HCT116 (cell line): ENCODE measurements at regions not wholly inside any gene's neighbourhood (a gene's known extent, or its start where the extent isn't known, plus 50 kb on each side); places are given as distances from the start of the nearest gene placed in this dataset.

Source experiments
- POLR2A ChIP-seq: IDR thresholded peaks from 2 replicates; pipeline ENCODE4 v1.7.0; 2011; ENCODE audit warnings: borderline replicate concordance; ENCODE audit not compliant: insufficient read depth, insufficient read length; ENCODE audit errors: extremely low read depth
- POLR2AphosphoS5 ChIP-seq: IDR thresholded peaks from 2 replicates; pipeline ENCODE4 v1.6.1; 2011; ENCODE audit warnings: mild to moderate bottlenecking, low read depth, low read length, moderate library complexity
- RAD21 ChIP-seq: IDR thresholded peaks from 2 replicates; pipeline ENCODE4 v1.6.1; 2012; ENCODE audit warnings: low read depth, mild to moderate bottlenecking
- SP1 ChIP-seq: IDR thresholded peaks from 2 replicates; pipeline ENCODE4 v1.6.1; 2012; ENCODE audit warnings: low read depth
- SRF ChIP-seq: IDR thresholded peaks from 2 replicates; pipeline ENCODE4 v1.6.1; 2012; ENCODE audit warnings: low read depth
- TF ChIP-seq, protein P1 (sequence below): IDR thresholded peaks from 2 replicates; pipeline ENCODE4 v1.6.1; 2012; ENCODE audit warnings: low read depth
- TF ChIP-seq, protein P2 (sequence below), 3 experiments: fragments of 200-600 bp in 1 of 3; sonication (generic) in 1 of 3; IDR thresholded peaks in 2 of 3; conservative IDR thresholded peaks in 1 of 3; 2 replicates each; pipeline ENCODE4 v1.5.1; 2012 to 2017; ENCODE audit warnings: low read depth in 2 of 3, low read length in 2 of 3, antibody characterized with exemption in 1 of 3, borderline replicate concordance in 1 of 3, control low read depth in 1 of 3, mild to moderate bottlenecking in 1 of 3, mixed read lengths in 1 of 3, mixed run types in 1 of 3, moderate library complexity in 1 of 3; ENCODE audit not compliant: insufficient read depth in 1 of 3
- TF ChIP-seq, protein P3 (sequence below): IDR thresholded peaks from 2 replicates; pipeline ENCODE4 v1.6.1; 2011; ENCODE audit warnings: mild to moderate bottlenecking, low read length, moderate library complexity; ENCODE audit not compliant: insufficient replicate concordance; ENCODE audit errors: extremely low read depth

DNA sequence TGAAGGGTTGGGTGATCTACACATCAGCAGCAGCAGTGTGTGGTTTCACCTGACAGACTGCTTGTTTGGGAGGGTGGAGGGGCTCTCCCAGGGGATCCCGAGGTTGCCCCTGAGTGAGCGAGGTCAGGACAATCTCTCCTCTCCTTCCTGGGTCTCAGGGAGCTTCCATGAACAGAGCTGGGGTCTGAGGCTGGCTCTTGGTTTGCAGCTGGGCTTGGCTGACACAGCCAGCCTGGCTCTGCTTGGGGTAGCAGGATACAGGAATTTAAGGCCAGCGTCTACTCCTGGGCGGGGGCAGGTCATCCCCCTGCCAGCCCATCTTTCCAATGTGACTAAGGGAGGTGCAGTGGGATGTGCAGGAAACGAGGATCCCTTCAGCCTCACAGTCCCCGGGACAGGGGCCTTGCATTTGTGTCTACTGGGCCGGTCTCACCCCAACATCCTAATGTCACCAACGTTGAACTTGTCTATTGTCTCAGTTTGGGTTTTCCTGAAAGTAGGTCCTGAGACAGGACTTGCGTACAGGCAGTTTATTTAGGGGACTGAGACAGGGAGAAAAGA, 262.6 kb upstream of the HDAC4 start:
- TF ChIP-seq, protein P1, sequence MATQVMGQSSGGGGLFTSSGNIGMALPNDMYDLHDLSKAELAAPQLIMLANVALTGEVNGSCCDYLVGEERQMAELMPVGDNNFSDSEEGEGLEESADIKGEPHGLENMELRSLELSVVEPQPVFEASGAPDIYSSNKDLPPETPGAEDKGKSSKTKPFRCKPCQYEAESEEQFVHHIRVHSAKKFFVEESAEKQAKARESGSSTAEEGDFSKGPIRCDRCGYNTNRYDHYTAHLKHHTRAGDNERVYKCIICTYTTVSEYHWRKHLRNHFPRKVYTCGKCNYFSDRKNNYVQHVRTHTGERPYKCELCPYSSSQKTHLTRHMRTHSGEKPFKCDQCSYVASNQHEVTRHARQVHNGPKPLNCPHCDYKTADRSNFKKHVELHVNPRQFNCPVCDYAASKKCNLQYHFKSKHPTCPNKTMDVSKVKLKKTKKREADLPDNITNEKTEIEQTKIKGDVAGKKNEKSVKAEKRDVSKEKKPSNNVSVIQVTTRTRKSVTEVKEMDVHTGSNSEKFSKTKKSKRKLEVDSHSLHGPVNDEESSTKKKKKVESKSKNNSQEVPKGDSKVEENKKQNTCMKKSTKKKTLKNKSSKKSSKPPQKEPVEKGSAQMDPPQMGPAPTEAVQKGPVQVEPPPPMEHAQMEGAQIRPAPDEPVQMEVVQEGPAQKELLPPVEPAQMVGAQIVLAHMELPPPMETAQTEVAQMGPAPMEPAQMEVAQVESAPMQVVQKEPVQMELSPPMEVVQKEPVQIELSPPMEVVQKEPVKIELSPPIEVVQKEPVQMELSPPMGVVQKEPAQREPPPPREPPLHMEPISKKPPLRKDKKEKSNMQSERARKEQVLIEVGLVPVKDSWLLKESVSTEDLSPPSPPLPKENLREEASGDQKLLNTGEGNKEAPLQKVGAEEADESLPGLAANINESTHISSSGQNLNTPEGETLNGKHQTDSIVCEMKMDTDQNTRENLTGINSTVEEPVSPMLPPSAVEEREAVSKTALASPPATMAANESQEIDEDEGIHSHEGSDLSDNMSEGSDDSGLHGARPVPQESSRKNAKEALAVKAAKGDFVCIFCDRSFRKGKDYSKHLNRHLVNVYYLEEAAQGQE = no peak
- TF ChIP-seq RAD21 (no peak), SP1 (no peak), SRF (no peak), POLR2AphosphoS5 (no peak), POLR2A (no peak)
- TF ChIP-seq, protein P2, sequence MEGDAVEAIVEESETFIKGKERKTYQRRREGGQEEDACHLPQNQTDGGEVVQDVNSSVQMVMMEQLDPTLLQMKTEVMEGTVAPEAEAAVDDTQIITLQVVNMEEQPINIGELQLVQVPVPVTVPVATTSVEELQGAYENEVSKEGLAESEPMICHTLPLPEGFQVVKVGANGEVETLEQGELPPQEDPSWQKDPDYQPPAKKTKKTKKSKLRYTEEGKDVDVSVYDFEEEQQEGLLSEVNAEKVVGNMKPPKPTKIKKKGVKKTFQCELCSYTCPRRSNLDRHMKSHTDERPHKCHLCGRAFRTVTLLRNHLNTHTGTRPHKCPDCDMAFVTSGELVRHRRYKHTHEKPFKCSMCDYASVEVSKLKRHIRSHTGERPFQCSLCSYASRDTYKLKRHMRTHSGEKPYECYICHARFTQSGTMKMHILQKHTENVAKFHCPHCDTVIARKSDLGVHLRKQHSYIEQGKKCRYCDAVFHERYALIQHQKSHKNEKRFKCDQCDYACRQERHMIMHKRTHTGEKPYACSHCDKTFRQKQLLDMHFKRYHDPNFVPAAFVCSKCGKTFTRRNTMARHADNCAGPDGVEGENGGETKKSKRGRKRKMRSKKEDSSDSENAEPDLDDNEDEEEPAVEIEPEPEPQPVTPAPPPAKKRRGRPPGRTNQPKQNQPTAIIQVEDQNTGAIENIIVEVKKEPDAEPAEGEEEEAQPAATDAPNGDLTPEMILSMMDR (IDR thresholded peaks at IDR 0.05 in 2 of 3, conservative IDR thresholded peaks at IDR 0.05 in 1 of 3; ENCODE audit: borderline replicate concordance in 1 of 3, insufficient read depth in 1 of 3, low read depth in 2 of 3, low read length in 2 of 3) = no peak
- TF ChIP-seq, protein P3, sequence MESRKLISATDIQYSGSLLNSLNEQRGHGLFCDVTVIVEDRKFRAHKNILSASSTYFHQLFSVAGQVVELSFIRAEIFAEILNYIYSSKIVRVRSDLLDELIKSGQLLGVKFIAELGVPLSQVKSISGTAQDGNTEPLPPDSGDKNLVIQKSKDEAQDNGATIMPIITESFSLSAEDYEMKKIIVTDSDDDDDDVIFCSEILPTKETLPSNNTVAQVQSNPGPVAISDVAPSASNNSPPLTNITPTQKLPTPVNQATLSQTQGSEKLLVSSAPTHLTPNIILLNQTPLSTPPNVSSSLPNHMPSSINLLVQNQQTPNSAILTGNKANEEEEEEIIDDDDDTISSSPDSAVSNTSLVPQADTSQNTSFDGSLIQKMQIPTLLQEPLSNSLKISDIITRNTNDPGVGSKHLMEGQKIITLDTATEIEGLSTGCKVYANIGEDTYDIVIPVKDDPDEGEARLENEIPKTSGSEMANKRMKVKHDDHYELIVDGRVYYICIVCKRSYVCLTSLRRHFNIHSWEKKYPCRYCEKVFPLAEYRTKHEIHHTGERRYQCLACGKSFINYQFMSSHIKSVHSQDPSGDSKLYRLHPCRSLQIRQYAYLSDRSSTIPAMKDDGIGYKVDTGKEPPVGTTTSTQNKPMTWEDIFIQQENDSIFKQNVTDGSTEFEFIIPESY = no peak
